ENCODE measurements at regions not wholly inside any gene's neighbourhood (a gene's known extent, or its start where the extent isn't known, plus 50 kb on each side); places are given as distances from the start of the nearest gene placed in this dataset.

- TF ChIP-seq, protein P1, sequence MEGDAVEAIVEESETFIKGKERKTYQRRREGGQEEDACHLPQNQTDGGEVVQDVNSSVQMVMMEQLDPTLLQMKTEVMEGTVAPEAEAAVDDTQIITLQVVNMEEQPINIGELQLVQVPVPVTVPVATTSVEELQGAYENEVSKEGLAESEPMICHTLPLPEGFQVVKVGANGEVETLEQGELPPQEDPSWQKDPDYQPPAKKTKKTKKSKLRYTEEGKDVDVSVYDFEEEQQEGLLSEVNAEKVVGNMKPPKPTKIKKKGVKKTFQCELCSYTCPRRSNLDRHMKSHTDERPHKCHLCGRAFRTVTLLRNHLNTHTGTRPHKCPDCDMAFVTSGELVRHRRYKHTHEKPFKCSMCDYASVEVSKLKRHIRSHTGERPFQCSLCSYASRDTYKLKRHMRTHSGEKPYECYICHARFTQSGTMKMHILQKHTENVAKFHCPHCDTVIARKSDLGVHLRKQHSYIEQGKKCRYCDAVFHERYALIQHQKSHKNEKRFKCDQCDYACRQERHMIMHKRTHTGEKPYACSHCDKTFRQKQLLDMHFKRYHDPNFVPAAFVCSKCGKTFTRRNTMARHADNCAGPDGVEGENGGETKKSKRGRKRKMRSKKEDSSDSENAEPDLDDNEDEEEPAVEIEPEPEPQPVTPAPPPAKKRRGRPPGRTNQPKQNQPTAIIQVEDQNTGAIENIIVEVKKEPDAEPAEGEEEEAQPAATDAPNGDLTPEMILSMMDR (IDR thresholded peaks at IDR 0.05), result no peak
- TF ChIP-seq POLR2A (IDR thresholded peaks at IDR 0.05), result no peak
Observed at GRCh38 chr15:29194866-29195265, 74.8 kb downstream of the NSMCE3 start.
